ENCODE measurements at regions not wholly inside any gene's neighbourhood (a gene's known extent, or its start where the extent isn't known, plus 50 kb on each side); places are given as distances from the start of the nearest gene placed in this dataset.

- Histone ChIP-seq H3K27me3 (ENCODE audit: insufficient read depth, low read length) (no peaks in the 10 kb centered on the region), H3K79me2 (ENCODE audit: insufficient read depth, low read length) (no peaks in the 10 kb centered on the region), H3K36me3 (ENCODE audit: insufficient read depth, low read length) (no peaks in the 10 kb centered on the region), H3K4me3 (ENCODE audit: low read depth, low read length, poor library complexity, severe bottlenecking) (no peak overlapping the region), H3K9me3 (ENCODE audit: low read length) (no peaks in the 10 kb centered on the region), H3K9me2 (ENCODE audit: low read depth, low read length) (no peaks in the 10 kb centered on the region), H3F3A (ENCODE audit: insufficient read depth, low read length) (no peaks in the 10 kb centered on the region), H3K4me2 (ENCODE audit: low read length) (no peak overlapping the region), H3K9ac (ENCODE audit: low read length) (no peak overlapping the region), H2AFZ (ENCODE audit: low read length) (no peak overlapping the region), H3K4me1 (ENCODE audit: insufficient read depth, low read length, severe bottlenecking) (no peaks in the 10 kb centered on the region), H3K27ac (ENCODE audit: low read depth, low read length, poor library complexity, severe bottlenecking) (no peak overlapping the region), H4K20me1 (ENCODE audit: insufficient read depth, low read length) (no peaks in the 10 kb centered on the region)
- TF ChIP-seq CTCF (IDR thresholded peaks at IDR 0.05; ENCODE audit: low read length) (no peak), EZH2 (IDR thresholded peaks at IDR 0.05; ENCODE audit: borderline replicate concordance, low read length) (no peak)
Measured at GRCh38 chr3:43859766-43860165, 169.0 kb downstream of the ABHD5 start.

- TF ChIP-seq EZH2 (IDR thresholded peaks at IDR 0.05; ENCODE audit: borderline replicate concordance, low read length), result no peak
- TF ChIP-seq CTCF (IDR thresholded peaks at IDR 0.05; ENCODE audit: low read length), result no peak
- no peak overlapping the region for H3K9ac ChIP-seq (ENCODE audit: low read length)
- H3K4me3 ChIP-seq (ENCODE audit: low read depth, low read length, poor library complexity, severe bottlenecking), result no peak overlapping the region
- H3K36me3 ChIP-seq (ENCODE audit: insufficient read depth, low read length), result no peaks in the 10 kb centered on the region
- H3K79me2 ChIP-seq (ENCODE audit: insufficient read depth, low read length), result no peaks in the 10 kb centered on the region
- no peaks in the 10 kb centered on the region for H3K9me2 ChIP-seq (ENCODE audit: low read depth, low read length)
- H3K9me3 ChIP-seq (ENCODE audit: low read length), result no peaks in the 10 kb centered on the region
- H4K20me1 ChIP-seq (ENCODE audit: insufficient read depth, low read length), result no peaks in the 10 kb centered on the region
- no peak overlapping the region for H3K27ac ChIP-seq (ENCODE audit: low read depth, low read length, poor library complexity, severe bottlenecking)
- no peaks in the 10 kb centered on the region for H3F3A ChIP-seq (ENCODE audit: insufficient read depth, low read length)
- no peaks in the 10 kb centered on the region for H3K27me3 ChIP-seq (ENCODE audit: insufficient read depth, low read length)
- H3K4me1 ChIP-seq (ENCODE audit: insufficient read depth, low read length, severe bottlenecking), result no peaks in the 10 kb centered on the region
- no peak overlapping the region for H3K4me2 ChIP-seq (ENCODE audit: low read length)
- no peak overlapping the region for H2AFZ ChIP-seq (ENCODE audit: low read length)
Measured at GRCh38 chr3:43861635-43862034, 170.9 kb downstream of the ABHD5 start.

- no peaks in the 10 kb centered on the region for H3F3A ChIP-seq (ENCODE audit: insufficient read depth, low read length)
- no peaks in the 10 kb centered on the region for H3K79me2 ChIP-seq (ENCODE audit: insufficient read depth, low read length)
- no peak overlapping the region for H3K27ac ChIP-seq (ENCODE audit: low read depth, low read length, poor library complexity, severe bottlenecking)
- H3K9me3 ChIP-seq (ENCODE audit: low read length), result no peaks in the 10 kb centered on the region
- H3K9me2 ChIP-seq (ENCODE audit: low read depth, low read length), result no peaks in the 10 kb centered on the region
- no peaks in the 10 kb centered on the region for H3K27me3 ChIP-seq (ENCODE audit: insufficient read depth, low read length)
- H3K4me1 ChIP-seq (ENCODE audit: insufficient read depth, low read length, severe bottlenecking), result no peaks in the 10 kb centered on the region
- TF ChIP-seq CTCF (IDR thresholded peaks at IDR 0.05; ENCODE audit: low read length), result no peak
- TF ChIP-seq EZH2 (IDR thresholded peaks at IDR 0.05; ENCODE audit: borderline replicate concordance, low read length), result no peak
- H3K4me2 ChIP-seq (ENCODE audit: low read length), result no peak overlapping the region
- no peak overlapping the region for H3K4me3 ChIP-seq (ENCODE audit: low read depth, low read length, poor library complexity, severe bottlenecking)
- no peak overlapping the region for H2AFZ ChIP-seq (ENCODE audit: low read length)
- H4K20me1 ChIP-seq (ENCODE audit: insufficient read depth, low read length), result no peaks in the 10 kb centered on the region
- no peaks in the 10 kb centered on the region for H3K36me3 ChIP-seq (ENCODE audit: insufficient read depth, low read length)
- H3K9ac ChIP-seq (ENCODE audit: low read length), result no peak overlapping the region
Measured at GRCh38 chr3:43862470-43862869, 171.7 kb downstream of the ABHD5 start.
